KG1 (cell line): ENCODE measurements at regions not wholly inside any gene's neighbourhood (a gene's known extent, or its start where the extent isn't known, plus 50 kb on each side); places are given as distances from the start of the nearest gene placed in this dataset.
A peak's percentile ranks its signal among the peaks of the same experiment; 100 is the strongest.
"Not testable (repeated sequence)": the region's sequence is repeated elsewhere in the genome, so short reads cannot be mapped to it uniquely, and the experiment has no call there.

Source experiments
- DNase-seq: peaks from one replicate; lab custom pipeline; 2025; lab: John Stamatoyannopoulos, UW

DNA sequence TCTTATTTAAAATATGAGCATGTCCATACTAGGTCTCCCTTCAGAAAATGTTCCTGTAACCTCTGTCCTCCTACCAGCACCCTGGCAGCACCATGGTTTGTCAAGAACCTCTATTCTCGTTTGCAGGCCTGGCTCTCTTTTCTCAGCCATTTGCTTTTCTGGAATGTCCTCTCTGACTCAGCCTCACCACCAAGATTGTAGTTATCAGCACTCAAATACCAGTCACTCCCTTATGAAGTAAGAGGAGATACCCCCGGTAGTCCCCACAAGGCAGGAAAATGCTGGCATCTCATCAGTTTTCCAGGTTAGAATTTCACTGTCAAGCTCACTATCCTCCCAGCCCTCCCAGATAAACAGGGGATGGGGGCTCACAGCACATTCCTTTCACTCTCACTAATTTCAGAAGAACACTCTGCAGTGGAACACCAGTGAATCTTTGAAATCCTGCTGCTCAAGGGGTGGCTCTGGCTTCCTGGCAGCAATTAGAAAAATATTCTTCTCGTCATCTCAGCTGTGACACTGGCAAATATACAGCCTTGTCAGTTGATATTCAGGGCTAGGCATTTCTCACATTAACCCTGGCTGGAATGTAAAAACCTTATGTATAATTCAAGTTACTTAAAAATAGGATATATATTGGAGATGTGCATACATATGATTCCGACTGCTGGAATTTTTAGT, 129.2 kb downstream of the TBX18 start:
- DNase-seq: no peak

DNA sequence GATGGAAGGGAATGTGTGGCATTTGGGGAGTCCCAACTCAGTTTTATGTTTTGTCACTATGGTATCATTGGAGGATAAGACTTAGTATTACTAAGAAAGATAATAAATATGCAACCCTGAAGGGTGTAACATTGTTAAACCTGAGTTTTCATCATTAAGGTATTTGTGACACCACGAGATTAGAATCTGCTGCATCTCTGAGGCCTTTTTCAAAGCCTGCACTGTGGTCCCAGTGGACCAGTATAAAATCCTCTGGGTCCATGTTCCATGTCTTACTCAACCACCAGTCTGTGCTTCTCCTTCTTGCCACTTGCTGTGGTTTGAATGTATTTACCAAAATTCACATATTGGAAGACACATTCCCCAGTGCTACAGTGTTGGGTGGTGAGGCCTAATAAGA, 130.6 kb downstream of the TBX18 start:
- no peak for DNase-seq

DNA sequence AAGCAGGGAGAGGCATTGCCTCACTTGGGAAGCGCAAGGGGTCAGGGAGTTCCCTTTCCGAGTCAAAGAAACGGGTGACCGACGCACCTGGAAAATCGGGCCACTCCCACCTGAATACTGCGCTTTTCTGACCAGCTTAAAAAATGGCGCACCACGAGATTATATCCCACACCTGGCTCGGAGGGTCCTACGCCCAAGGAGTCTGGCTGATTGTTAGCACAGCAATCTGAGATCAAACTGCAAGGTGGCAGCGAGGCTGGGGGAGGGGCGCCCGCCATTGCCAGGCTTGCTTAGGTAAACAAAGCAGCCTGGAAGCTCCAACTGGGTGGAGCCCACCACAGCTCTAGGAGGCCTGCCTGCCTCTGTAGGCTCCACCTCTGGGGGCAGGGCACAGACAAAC, 137.9 kb downstream of the TBX18 start:
- not testable (repeated sequence) for DNase-seq

DNA sequence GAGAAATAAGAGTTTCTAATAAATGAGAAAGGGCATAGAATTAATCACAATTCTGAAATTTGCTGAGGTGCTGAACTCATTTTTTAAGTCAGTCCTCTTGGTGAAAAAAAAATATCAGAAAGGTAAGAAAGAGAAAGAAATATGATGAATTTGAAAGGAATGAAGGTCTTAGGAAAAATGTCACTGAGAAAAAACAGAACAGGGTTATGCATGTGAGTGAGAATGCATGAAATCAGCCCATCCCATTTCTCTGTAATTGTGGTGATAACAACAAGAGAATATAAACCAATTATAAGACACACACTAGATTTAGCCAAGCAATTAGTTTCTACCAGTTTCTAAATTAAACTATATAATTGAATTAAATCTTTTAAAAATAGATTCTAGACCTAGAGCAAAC, 138.9 kb downstream of the TBX18 start:
- no peak for DNase-seq

DNA sequence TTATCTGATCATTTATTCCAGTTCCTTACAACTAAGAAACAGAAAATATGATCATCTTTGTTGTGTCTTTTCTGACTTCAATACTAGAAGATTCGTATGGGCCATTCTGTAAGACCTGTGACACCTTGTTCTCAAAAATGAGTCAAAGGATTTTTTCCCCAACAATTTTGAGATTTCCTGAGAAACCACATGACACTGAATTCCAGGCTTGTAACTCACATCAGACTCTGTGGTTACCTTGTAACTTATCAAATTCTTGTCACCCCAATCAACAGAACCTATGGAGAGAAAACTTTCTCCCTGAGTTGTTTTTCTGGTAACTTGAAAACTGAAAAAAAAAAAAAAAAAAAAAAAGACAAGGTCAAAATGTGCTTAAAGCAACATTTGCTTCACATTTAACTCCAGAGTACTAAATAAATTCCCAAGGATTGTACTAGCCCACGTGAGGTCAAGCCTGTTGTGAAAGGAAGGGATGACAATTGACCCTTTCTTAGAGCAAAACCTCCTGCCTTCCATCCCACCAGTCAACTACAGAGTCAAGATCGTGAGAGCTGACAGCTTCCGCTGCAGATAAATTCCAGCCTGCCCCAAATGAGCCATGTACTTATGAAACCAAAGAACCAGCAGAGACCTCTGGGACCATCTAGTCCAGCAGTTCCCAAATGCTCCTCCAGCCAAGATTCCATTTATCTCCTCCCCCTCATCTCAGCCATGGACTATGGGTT, 140.3 kb downstream of the TBX18 start:
- no peak for DNase-seq

- DNase-seq: no peak
Observed at GRCh38 chr6:84618836-84619235, 145.6 kb downstream of the TBX18 start.

DNA sequence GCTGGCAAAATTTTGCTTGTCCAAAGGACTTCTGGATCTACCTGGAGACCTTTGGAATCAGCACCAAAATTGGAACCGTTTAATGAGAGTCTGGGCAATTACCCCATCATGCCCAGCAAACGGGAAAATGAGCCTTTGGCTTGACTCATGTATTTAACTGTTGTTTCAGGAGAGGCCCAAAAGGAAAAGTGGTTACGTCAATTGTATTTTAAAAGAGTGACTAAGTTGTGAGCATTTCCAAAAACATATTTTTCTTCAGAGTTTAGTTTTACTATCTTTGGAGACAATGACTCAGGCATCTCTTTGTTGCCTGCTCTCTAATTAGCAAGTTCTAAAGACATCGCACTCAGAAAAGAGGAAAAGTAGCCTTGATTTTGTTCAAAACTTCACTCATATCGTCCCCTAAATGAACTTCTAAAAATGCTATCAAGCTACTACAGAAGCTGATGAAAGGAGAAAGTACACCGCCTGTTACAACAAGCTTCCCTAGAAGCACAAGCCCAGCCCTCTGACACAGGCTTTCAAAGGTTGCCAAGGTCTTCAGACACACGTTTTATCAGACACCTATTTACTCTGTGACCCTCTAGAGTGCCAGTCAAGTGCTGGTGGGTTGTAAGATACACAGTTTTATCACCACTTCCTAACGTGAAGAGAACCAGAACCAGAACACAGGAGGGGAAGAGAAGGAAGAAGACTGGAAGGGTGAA, 146.2 kb downstream of the TBX18 start:
- no peak for DNase-seq

DNA sequence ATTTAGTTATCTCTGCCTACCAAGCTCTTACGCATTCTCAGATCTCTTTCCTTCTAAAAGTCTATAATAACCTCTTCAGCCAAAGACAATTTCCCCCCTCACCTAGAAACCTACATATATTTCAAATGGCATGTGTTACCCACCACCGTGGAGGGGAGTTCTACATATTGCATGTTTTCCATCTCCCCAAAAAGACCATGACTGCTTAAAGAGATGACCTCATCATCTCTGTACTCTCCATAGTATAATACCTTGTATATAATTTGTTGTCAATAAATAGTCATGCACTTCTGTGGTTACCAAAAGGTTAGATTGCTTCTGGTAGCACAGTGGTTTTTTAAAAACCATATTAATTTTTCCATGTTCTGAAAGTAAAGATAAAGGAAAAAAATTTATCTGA, 148.4 kb downstream of the TBX18 start:
- no peak for DNase-seq

- DNase-seq: no peak
Observed at GRCh38 chr6:84615113-84615850, 149.1 kb downstream of the TBX18 start.

DNA sequence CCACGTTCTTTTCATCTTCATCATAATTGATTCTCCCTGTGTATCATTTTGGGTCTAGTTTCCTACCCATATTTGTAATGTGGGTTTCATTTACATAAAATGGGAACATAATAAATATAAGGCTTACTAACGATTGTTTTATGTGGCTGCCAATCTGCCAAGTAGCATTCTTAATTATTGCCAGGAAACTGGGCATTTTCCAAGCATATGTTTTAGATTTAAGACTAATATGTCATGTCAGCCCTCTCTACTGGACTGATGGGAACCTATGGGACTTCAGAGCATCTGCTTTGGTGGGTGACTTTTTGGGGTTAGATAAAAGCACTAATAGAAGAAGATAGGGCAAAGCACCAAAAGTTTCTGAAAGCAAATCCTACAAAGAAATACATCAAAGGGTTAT, 157.5 kb downstream of the TBX18 start:
- no peak for DNase-seq

- no peak for DNase-seq
Observed at GRCh38 chr6:84605298-84605697, 159.1 kb downstream of the TBX18 start.

DNA sequence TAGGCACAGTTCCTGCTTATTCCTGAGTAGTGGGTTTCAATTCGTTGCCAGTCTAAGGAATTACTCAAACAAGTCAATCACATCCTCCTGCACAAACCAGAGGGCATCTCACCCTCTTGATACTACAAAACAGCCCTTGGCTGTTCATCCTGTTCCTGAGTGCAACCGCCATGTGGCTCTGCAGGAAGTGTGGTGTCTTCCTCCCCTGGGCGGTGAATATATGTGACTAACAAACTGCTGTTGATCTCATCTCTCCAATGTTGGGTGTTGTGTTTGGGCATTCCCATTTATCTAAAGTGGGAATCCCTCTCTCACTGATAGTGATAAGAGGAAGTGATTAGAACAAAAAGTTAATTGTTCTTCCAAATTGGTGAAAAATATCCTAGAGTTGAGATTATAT, 163.0 kb downstream of the TBX18 start:
- peak; percentile 25 for DNase-seq

DNA sequence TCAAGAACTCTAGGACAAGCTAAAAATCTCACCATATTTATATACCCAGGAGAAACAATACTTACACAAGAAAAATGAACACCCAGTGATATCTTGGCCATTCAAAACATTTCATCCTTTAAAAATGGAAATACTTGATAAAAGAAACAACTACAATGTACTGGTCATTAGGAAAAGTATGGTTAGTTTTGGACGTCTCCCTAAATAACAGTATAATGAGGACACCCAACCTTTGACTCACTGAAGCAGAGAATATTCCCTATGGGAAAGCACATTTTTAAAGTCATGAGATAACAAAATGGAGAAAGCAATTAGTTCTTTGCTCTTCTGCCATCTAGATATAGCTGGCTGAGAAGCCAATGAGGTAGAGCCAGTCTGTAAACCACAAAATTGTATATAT, 164.4 kb downstream of the TBX18 start:
- no peak for DNase-seq

DNA sequence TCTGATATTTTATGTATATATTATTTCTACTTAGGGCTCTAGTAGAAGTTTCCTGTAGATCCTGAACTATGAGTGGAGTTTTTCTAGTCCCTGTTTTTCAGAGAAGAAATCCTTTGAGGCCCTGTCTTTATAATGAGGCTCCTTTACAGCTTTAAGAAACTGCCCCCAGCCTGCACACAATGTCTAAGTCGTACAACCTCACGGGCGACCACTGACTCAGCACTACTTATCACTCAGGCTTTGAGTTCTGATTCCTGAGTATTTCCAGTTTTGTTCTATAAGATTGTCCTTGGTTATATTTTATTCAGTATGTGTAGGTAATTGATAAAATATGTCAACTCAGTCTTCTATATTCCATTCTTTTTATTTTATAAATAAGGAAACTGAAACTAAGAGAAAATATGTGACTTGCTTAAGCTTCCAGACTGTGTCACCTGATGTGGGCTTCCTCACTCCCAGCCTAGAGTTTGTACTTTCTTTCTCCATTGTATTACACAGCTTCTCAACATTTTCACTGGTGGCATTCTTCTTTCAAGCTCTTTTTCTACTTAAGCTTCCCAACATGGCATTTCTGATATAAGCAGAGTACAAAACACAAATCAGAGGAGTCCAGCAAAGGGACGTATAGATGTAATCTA, 167.0 kb downstream of the TBX18 start:
- DNase-seq: no peak

GRCh38 chr6:84596488-84596887, 167.9 kb downstream of the TBX18 start:
- DNase-seq: no peak

GRCh38 chr6:84588697-84589080, 175.7 kb downstream of the TBX18 start:
- no peak for DNase-seq

DNA sequence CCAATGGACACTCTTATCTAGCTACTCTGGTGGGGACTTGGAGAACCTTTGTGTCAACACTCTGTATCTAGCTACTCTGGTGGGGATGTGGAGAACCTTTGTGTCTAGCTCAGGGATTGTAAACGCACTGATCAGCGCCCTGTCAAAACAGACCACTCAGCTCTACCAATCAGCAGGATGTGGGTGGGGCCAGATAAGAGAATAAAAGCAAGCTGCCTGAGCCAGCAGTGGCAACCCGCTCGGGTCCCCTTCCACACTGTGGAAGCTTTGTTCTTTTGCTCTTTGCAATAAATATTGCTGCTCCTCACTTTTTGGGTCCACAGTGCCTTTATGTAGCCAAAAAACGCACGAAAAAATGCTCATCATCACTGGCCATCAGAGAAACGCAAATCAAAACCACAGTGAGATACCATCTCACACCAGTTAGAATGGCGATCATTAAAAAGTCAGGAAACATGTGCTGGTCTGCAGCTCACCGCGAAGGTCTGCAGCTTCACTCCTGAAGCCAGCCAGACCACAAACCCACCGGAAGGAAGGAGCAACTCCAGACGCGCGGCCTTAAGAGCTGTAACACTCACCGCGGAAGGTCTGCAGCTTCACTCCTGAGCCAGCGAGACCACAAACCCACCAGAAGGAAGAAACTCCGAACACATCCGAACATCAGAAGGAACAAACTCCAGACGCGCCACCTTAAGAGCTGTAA, 176.3 kb downstream of the TBX18 start:
- peak; percentile 10 for DNase-seq

DNA sequence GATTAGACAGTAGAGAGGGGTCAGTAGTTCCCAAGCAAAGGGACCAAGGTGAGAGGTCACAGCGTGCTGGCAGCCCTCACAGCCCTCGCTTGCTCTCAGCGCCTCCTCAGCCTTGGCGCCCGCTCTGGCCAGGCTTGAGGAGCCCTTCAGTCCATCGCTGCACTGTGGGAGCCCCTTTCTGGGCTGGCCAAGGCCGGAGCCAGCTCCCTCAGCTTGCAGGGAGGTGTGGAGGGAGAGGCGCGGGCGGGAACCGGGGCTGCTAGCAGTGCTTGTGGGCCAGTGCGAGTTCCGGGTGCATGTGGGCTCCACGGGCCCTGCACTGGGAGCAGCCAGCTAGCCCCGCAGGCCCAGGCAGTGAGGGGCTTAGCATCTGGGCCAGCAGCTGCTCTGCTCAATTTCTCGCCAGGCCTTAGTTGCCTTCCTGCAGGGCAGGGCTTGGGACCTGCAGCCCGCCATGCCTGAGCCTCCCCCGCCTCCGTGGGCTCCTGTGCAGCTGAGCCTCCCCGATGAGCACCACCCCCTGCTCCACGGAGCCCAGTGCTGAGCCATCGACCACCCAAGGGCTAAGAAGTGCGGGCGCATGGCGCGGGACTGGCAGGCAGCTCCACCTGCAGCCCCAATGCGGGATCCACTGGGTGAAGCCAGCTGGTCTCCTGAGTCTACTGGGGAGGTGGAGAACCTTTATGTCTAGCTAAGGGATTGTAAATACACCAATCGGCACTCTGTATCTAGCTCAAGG, 177.0 kb downstream of the TBX18 start:
- not testable (repeated sequence) for DNase-seq

GRCh38 chr6:84583784-84584183, 180.6 kb downstream of the TBX18 start:
- DNase-seq: no peak

- no peak for DNase-seq
Observed at GRCh38 chr6:84582997-84583396, 181.4 kb downstream of the TBX18 start.
